HG03460 (cell line): ENCODE measurements at regions not wholly inside any gene's neighbourhood (a gene's known extent, or its start where the extent isn't known, plus 50 kb on each side); places are given as distances from the start of the nearest gene placed in this dataset.
"Not testable (repeated sequence)": the region's sequence is repeated elsewhere in the genome, so short reads cannot be mapped to it uniquely, and the experiment has no call there.

Experiments
- ATAC-seq: cut with Tn5 transposase; IDR thresholded peaks from one replicate; pipeline ENCODE4 v1.9.1; 2021; ENCODE audit not compliant: unreplicated experiment

DNA sequence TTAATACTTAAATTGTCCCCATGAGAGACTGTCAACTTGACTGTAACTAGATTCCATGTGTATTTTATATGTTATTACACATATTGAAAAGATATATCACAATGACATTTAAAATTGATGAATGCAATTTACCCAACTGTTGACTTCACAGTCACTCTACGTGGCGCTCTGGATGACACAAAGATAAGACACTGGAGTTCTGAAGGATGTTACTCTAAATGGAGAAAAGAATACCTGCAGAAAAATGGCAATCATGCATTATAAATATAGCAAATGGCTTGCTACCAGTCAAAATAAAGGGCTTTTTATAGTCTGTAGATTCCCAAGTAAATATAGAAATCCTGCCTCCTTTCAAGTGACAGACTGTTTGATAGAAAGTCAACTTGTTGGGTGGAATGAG lies 143.6 kb upstream of the KLF6 start:
- ATAC-seq = no peak

DNA sequence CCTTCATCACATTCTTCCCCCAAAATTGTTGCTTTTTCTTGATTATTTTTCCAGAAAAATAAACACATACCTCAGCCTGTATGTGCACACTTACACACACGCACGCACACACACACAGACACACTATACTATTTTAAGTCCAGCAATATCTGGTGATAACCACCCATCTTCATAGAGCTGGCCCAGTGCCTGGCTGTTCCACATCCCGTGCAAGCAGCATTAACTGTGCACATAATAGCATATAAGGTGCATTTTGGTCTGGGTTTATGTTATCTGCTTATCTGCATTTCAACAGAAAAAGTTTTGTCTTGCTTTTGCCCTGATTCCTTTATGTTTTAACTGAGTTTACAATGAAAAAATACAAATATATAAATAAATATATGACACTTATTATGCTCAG lies 143.1 kb upstream of the KLF6 start:
- ATAC-seq = no peak

DNA sequence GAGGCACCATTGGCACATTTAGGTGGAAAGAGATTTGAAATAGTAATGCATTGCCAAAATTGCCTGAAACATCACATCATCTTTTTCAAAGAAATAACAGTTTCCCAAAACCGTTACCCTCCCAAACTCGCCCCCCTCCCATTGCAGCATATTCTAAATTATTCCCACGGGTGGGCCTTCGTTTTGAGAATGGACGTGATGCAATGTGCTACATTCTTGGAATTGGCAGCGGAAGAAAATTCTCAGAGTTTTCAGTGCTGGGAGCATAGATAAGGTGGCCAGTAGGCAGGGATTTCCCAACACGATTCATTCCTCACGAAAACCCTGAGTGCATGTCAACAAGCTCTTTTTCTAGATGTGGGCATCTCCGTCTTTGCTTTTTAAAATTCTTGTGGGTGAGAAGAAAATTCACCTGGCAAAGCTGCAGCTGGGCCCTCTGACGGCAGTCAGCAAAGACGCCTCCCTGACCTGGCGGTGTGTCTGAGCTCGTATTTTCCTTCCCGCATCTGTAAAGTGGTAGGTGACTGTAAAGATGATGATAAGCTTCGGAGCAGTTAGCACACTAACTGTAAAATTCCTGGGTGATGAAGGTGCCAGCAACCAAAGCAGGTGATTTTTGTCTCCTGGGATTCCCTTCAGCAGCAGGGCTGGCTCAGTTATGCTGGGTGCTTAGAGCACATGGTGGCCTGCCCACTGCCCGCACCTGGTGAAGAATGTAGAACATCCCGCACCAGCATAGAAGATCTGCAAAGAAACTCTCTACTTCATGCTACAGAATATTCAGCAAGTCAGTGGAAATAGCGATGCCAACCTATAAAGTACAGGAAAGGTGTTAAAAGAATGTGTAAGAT lies 141.9 kb upstream of the KLF6 start:
- ATAC-seq = no peak

DNA sequence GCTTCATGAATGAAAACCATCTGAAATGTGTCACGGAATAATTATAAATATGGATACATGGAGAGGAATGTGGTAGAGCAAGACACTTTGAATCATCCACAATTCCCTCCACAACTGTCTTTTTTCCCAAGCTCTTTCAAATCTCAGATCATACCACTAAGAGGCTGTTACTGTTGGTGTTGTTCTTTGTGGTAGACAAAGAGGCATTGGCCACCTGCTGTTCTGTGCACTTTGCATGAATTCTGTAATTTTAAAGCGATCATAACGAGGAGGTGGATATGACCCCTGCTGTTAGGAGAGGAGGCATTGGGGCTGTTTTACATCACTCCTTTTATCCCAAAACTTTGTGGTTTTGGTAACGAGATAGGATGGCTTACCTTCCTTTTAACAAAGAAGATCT lies 141.2 kb upstream of the KLF6 start:
- no peak for ATAC-seq

- no peak for ATAC-seq
These were observed 140.2 kb upstream of the KLF6 start for GRCh38 chr10:3925184-3925583.

- no peak for ATAC-seq
These were observed 139.3 kb upstream of the KLF6 start for GRCh38 chr10:3924344-3924743.

DNA sequence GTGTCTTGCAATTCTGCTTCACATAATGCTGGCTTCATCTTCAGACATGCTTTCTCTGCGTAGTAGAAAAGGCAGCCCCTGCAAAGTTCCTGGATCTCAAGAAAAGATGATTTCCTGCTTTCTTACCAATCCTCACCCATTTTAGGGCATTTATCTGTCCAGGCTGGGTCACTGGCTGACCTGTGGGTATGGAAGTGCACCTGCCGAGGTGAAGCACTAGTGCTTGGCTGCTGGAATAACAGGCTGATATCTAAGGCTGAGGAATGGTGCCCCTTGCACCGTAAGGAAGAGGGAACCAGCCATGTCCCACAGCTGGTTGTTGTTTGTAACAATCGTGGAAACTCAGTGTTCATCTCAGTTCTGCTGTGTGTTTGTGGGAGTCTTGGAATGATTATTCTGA lies 138.0 kb upstream of the KLF6 start:
- no peak for ATAC-seq

GRCh38 chr10:3919709-3920308 lies 134.8 kb upstream of the KLF6 start:
- no peak for ATAC-seq

DNA sequence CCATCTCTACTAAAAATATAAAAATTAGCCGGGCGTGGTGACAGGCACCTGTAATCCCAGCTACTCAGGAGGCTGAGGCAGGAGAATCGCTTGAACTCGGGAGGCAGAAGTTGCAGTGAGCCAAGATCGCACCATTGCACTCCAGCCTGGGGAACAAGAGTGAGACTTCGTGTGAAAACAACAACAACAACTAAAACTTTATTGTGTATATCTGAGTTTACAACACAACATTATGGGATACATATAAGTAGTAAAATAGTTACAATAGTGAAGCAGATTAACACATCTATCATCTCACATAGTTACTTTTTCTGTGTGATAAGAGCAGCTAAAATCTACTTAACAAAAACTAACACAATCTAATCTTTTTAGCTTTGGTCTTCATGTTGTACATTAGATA lies 132.4 kb upstream of the KLF6 start:
- ATAC-seq = not testable (repeated sequence)

DNA sequence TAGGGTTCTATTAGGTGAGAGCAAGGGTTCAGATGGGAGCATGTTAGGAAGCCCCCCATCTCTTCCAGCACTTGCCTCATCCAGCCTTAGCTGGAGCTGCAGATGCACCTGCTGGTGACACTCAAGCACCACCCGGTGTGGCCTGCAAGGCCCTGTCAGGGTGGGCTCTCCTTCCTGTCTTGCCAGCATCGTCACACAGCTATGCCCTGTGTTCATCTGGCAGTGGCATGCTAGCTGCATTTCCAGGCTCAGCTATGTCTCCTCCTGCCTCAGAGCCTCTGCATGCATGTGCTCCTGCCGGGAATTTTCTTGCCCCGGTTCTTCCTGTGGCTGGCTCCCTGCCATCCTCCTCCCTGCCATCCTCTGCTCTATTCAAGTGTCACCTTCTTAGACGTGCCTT lies 129.7 kb upstream of the KLF6 start:
- ATAC-seq = no peak

DNA sequence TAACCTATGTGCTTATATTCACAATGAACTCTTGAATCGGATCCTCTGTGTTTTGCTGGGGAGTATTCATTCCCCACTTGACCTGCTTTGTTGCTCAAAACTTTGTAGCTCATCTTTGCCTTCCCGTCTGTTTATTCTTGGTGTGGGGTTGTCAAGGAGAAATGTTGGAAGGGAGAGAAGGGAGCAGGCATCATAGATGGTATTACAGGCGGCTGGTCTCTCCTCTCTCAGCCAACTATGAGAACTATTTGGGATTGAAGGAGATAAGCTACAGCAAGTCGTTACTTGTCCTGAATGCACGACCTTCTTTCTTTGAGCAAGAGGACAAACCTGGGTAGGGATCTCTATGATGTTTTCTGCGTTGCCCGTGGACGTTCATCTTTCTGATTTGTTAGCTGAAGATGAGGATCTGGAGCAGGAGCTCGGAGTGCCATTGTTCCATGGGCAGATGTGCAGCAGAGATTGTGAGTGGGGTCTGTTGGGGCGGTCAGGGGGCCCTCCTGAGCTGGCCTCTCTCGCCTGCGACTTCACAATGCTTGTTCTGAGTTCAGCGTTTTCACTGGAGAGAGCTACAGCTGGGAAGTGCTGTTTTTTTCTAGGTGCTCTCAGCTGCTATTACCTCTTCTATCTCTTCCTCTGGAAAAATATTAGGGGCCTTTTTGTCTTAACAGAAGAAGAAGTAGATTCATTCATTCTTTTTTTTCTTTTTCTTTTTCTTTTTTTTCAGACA lies 126.9 kb upstream of the KLF6 start:
- no peak for ATAC-seq

- no peak for ATAC-seq
These were observed 126.2 kb upstream of the KLF6 start for GRCh38 chr10:3911241-3911640.

- ATAC-seq = no peak
These were observed 124.3 kb upstream of the KLF6 start for GRCh38 chr10:3909339-3909738.

GRCh38 chr10:3908183-3908582 lies 123.2 kb upstream of the KLF6 start:
- no peak for ATAC-seq

DNA sequence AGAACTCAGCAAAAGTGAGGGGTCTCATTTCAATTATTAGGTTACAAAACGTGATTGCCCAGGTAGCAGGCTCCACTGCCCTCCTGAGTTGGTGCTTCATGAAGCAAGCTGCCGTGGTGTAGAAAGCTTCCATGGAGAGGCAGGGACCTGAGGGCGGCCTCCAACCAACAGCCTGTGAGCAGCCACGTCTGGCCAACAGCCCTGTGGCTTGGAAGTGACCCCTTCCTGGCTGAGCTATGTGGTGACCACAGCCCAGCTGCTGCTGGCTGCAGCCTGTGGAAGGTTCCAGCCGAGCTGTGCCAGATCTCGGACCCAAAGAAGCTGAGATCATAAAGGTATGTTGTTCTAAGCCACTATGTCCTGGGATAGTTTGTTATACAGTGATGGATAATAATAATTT lies 122.5 kb upstream of the KLF6 start:
- no peak for ATAC-seq

- no peak for ATAC-seq
These were observed 121.6 kb upstream of the KLF6 start for GRCh38 chr10:3906511-3907111.

DNA sequence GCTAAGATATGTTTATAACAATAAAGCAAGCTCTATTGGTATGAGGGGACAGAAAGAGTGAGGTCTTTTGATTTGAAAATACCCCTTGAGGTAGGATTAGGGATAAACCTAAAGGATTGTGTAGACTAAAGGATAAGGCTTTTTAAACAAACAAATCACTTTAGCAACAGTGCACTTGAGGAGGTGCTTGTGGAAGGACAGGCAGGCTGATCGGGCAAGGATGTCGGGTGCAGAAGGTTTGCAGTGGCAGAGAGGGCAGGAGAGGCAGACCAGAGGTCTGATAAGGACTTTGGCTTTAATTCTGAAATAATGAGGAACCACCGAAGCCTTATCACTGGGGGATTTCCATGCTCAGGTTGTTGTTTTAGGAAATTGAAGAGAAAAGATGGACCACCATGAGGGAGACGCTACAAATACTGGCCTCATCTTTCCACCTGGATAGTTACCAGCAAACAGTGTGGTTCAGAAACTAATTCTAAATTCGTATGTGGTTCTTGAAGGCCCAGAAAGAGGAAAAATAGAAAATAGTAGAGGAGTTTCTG lies 119.5 kb upstream of the KLF6 start:
- no peak for ATAC-seq

DNA sequence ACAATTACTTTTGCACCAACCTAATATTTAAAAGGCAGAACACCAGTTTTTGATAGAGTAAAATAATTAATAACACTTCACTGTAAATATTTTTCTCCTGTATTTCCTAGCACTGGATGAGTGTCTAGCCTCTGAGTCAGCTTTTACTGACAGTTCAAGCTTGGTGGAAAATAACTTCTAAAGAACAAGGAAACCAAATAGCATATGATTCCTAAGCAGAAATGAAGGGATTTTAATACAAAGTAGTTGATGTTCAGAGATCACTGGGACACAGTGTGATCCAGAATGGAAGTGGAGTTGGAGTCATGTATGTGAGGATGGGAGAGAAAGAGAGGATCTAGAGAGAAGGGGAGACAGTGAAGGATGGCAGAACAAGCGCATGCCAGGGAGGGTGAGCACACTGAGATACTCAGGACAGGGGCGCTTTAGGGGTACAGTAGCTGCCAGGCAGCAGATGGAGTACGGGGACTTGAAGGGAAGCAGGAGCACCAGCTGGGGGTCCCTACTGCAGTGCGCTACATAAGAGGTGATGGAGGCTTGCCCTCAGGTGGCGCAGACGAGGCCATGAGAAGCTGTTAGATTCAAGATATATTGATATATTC lies 117.9 kb upstream of the KLF6 start:
- ATAC-seq = peak; percentile 24

DNA sequence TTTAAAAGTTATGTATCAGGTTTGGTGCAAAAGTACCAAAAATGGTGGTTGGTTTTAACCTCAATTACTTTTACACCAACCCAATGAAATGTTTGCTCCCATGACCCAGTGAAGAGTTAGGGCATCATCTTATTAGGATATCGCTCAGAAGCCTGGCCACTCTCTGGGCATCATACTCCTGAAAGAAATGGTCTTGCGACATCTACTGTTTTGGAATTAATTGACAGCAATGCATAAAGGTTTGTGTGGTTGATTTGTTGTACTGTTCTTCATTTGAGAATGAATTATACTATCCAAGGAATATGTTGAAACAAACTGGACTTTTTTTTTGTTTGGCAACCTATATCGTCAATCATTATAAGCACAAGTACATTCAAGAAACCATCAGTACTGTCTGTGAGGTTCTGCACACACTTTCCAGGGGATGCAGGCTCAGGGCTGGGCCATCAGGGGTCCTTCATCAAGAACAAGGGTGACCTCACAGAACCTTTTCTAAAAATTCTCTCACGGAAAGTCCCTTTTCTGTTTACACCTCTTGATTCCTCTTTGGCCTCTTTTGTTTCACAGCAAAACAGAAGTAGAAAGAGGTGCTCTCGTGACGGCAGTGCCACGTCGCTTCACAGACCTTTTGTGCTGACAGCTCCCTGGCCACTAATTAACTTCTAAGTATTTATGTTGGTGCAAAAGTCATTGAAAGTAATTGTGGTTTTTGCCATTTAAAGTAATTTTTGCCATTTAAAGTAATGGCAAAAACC lies 117.2 kb upstream of the KLF6 start:
- peak; percentile 97 for ATAC-seq

- no peak for ATAC-seq
These were observed 116.4 kb upstream of the KLF6 start for GRCh38 chr10:3901370-3901769.
